ENCODE measurements at regions not wholly inside any gene's neighbourhood (a gene's known extent, or its start where the extent isn't known, plus 50 kb on each side); places are given as distances from the start of the nearest gene placed in this dataset.

DNA sequence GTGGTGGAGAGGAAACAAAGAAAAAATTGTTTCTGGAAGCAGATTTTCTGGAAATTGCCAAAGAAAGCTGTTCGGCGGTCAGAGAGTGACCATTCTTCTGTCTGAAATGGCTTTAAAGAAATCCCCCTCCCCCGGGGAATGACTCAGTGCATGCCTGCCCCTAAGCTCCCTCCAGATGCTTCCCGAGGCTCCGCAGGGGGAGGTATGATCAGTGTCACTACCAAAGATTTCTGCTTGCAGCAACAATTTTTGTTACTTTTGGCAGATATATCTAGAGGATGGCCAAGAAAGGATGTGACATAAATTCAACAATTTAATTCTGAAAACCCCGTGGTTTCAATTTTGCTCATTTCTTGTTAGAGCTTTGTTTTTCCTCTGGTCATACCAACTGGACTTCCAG, 163.9 kb downstream of the JCAD start:
- no peak for TF ChIP-seq EZH2 (IDR thresholded peaks at IDR 0.05; ENCODE audit: borderline replicate concordance, low read depth, low read length, severe bottlenecking)
- TF ChIP-seq, protein P1, sequence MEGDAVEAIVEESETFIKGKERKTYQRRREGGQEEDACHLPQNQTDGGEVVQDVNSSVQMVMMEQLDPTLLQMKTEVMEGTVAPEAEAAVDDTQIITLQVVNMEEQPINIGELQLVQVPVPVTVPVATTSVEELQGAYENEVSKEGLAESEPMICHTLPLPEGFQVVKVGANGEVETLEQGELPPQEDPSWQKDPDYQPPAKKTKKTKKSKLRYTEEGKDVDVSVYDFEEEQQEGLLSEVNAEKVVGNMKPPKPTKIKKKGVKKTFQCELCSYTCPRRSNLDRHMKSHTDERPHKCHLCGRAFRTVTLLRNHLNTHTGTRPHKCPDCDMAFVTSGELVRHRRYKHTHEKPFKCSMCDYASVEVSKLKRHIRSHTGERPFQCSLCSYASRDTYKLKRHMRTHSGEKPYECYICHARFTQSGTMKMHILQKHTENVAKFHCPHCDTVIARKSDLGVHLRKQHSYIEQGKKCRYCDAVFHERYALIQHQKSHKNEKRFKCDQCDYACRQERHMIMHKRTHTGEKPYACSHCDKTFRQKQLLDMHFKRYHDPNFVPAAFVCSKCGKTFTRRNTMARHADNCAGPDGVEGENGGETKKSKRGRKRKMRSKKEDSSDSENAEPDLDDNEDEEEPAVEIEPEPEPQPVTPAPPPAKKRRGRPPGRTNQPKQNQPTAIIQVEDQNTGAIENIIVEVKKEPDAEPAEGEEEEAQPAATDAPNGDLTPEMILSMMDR (IDR thresholded peaks at IDR 0.05; ENCODE audit: borderline replicate concordance, extremely low read depth, low read length, poor library complexity, severe bottlenecking) = no peak
- Histone ChIP-seq H3K27ac (ENCODE audit: low read length) (no peak overlapping the region), H3K9me3 (ENCODE audit: insufficient read depth, low read length, severe bottlenecking) (no peaks in the 10 kb centered on the region), H3K4me1 (ENCODE audit: insufficient read depth, low read length) (no peaks in the 10 kb centered on the region), H4K20me1 (ENCODE audit: insufficient read depth, low read length) (no peaks in the 10 kb centered on the region), H2AFZ (ENCODE audit: low read depth, low read length) (no peak overlapping the region), H3K4me2 (ENCODE audit: insufficient read depth, low read length) (no peak overlapping the region), H3K36me3 (ENCODE audit: insufficient read depth, low read length) (no peaks in the 10 kb centered on the region), H3K27me3 (ENCODE audit: insufficient read depth, low read length, poor library complexity) (no peaks in the 10 kb centered on the region), H3K79me2 (ENCODE audit: insufficient read depth, low read length) (no peaks in the 10 kb centered on the region), H3K9ac (ENCODE audit: low read depth, low read length) (no peak overlapping the region), H3K4me3 (ENCODE audit: low read depth in 1 of 2, low read length in 2 of 2) (no peak overlapping the region)
- ATAC-seq (ENCODE audit: insufficient read depth, low read depth) = no peak
- DNase-seq = no peak

DNA sequence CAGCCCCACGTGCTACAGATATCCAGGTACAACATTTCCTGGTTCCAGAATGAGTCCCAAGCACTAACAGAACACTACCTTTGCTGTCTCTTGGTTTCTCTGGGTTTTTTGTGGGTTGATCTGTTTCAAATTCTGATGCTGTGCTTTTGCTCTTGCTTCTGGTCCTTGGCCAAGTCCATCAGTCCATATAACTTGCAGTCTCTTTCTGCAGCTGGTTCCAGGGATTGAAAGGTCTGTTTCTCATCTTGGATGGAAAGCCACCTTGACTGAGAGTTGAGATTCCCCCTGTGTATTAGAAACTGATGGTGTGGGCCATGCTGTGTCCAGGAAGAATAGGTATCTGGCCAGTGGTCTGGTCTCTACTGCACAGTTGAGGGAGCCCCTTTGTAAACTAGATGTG, 171.1 kb downstream of the JCAD start:
- Histone ChIP-seq H3K9me3 (ENCODE audit: insufficient read depth, low read length, severe bottlenecking) (no peaks in the 10 kb centered on the region), H3K36me3 (ENCODE audit: insufficient read depth, low read length) (no peaks in the 10 kb centered on the region), H3K79me2 (ENCODE audit: insufficient read depth, low read length) (no peaks in the 10 kb centered on the region), H3K4me1 (ENCODE audit: insufficient read depth, low read length) (no peaks in the 10 kb centered on the region), H2AFZ (ENCODE audit: low read depth, low read length) (no peak overlapping the region), H3K27ac (ENCODE audit: low read length) (no peak overlapping the region), H4K20me1 (ENCODE audit: insufficient read depth, low read length) (no peaks in the 10 kb centered on the region), H3K4me2 (ENCODE audit: insufficient read depth, low read length) (no peak overlapping the region), H3K4me3 (ENCODE audit: low read depth in 1 of 2, low read length in 2 of 2) (no peak overlapping the region), H3K27me3 (ENCODE audit: insufficient read depth, low read length, poor library complexity) (no peaks in the 10 kb centered on the region), H3K9ac (ENCODE audit: low read depth, low read length) (no peak overlapping the region)
- TF ChIP-seq EZH2 (IDR thresholded peaks at IDR 0.05; ENCODE audit: borderline replicate concordance, low read depth, low read length, severe bottlenecking) = no peak
- TF ChIP-seq, protein P1 (IDR thresholded peaks at IDR 0.05; ENCODE audit: borderline replicate concordance, extremely low read depth, low read length, poor library complexity, severe bottlenecking) = no peak
- DNase-seq = no peak
- ATAC-seq (ENCODE audit: insufficient read depth, low read depth) = no peak

DNA sequence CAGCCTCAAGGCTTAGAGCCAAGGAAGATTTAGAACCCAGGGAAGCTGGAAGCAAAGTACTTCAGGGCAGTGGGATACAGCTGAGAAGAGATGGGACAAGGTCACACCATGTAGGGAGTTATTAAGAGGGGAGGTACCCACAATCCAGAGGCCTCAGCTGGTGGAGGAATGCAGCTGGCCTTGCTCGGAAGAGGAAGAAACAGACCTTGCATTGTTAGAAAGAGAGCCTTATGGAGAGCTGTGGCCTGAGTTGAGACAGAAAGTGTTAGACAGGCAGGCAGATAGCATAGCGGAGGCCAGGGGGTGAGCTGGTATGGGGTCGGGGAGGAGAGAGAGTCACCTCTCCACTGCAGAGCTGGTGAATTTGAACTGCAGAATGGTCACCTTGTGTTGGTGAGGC, 173.1 kb downstream of the JCAD start:
- H3K27me3 ChIP-seq (ENCODE audit: insufficient read depth, low read length, poor library complexity) = no peaks in the 10 kb centered on the region
- no peak for TF ChIP-seq EZH2 (IDR thresholded peaks at IDR 0.05; ENCODE audit: borderline replicate concordance, low read depth, low read length, severe bottlenecking)
- TF ChIP-seq, protein P1 (IDR thresholded peaks at IDR 0.05; ENCODE audit: borderline replicate concordance, extremely low read depth, low read length, poor library complexity, severe bottlenecking) = no peak
- no peaks in the 10 kb centered on the region for H3K79me2 ChIP-seq (ENCODE audit: insufficient read depth, low read length)
- no peaks in the 10 kb centered on the region for H3K4me1 ChIP-seq (ENCODE audit: insufficient read depth, low read length)
- H3K9ac ChIP-seq (ENCODE audit: low read depth, low read length) = no peak overlapping the region
- no peak overlapping the region for H2AFZ ChIP-seq (ENCODE audit: low read depth, low read length)
- no peak overlapping the region for H3K4me3 ChIP-seq (ENCODE audit: low read depth in 1 of 2, low read length in 2 of 2)
- no peaks in the 10 kb centered on the region for H3K9me3 ChIP-seq (ENCODE audit: insufficient read depth, low read length, severe bottlenecking)
- H3K27ac ChIP-seq (ENCODE audit: low read length) = no peak overlapping the region
- H3K36me3 ChIP-seq (ENCODE audit: insufficient read depth, low read length) = no peaks in the 10 kb centered on the region
- no peak overlapping the region for H3K4me2 ChIP-seq (ENCODE audit: insufficient read depth, low read length)
- ATAC-seq (ENCODE audit: insufficient read depth, low read depth) = no peak
- no peaks in the 10 kb centered on the region for H4K20me1 ChIP-seq (ENCODE audit: insufficient read depth, low read length)
- DNase-seq = no peak

DNA sequence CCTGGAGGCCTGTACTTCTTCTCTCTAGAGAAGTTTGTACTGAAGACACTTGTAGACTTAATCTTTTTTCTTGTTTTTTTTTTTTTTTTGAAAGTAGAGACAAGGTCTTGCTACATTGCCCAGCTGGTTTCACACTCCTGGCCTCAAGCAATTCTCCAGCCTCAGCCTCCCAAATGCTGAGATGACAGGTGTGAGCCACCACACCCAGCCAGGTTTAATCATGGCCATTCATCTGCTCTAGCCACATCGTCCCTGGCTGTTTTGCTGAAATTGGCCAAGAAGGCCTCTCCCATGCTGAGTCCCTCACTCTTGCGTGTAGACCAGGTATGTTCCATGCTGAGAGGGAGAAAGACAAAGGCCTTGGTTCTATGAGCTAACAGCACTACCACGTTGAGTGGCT, 176.2 kb downstream of the JCAD start:
- peaks cover 4% of the 10 kb centered on the region; the same call in 1 of the 2 replicates for H3K4me1 ChIP-seq (ENCODE audit: insufficient read depth, low read length)
- H3K9me3 ChIP-seq (ENCODE audit: insufficient read depth, low read length, severe bottlenecking) = no peaks in the 10 kb centered on the region
- H3K9ac ChIP-seq (ENCODE audit: low read depth, low read length) = no peak overlapping the region
- H3K36me3 ChIP-seq (ENCODE audit: insufficient read depth, low read length) = no peaks in the 10 kb centered on the region
- no peak overlapping the region for H3K4me2 ChIP-seq (ENCODE audit: insufficient read depth, low read length)
- TF ChIP-seq EZH2 (IDR thresholded peaks at IDR 0.05; ENCODE audit: borderline replicate concordance, low read depth, low read length, severe bottlenecking) = no peak
- TF ChIP-seq, protein P1 (IDR thresholded peaks at IDR 0.05; ENCODE audit: borderline replicate concordance, extremely low read depth, low read length, poor library complexity, severe bottlenecking) = no peak
- no peak overlapping the region for H2AFZ ChIP-seq (ENCODE audit: low read depth, low read length)
- no peaks in the 10 kb centered on the region for H3K79me2 ChIP-seq (ENCODE audit: insufficient read depth, low read length)
- no peak overlapping the region for H3K4me3 ChIP-seq (ENCODE audit: low read depth in 1 of 2, low read length in 2 of 2)
- ATAC-seq (ENCODE audit: insufficient read depth, low read depth) (no peak), DNase-seq (no peak)
- H3K27me3 ChIP-seq (ENCODE audit: insufficient read depth, low read length, poor library complexity) = no peaks in the 10 kb centered on the region
- no peak overlapping the region for H3K27ac ChIP-seq (ENCODE audit: low read length)
- H4K20me1 ChIP-seq (ENCODE audit: insufficient read depth, low read length) = no peaks in the 10 kb centered on the region

Data from DND-41 (cell line).